GM12878 (cell line): ENCODE measurements at regions not wholly inside any gene's neighbourhood (a gene's known extent, or its start where the extent isn't known, plus 50 kb on each side); places are given as distances from the start of the nearest gene placed in this dataset.

Experiments
- JUNB ChIP-seq: IDR thresholded peaks from 2 replicates; pipeline ENCODE4 v1.6.1; 2016; ENCODE audit warnings: antibody characterized with exemption, mild to moderate bottlenecking
- LARP7 ChIP-seq: fragments of 450-650 bp; IDR thresholded peaks from 2 replicates; pipeline ENCODE4 v1.6.1; 2017; ENCODE audit warnings: mild to moderate bottlenecking
- MTA2 ChIP-seq: fragments of 450-650 bp; IDR thresholded peaks from 2 replicates; pipeline ENCODE4 v1.6.1; 2016; ENCODE audit warnings: low read depth, mild to moderate bottlenecking, moderate library complexity
- POLR2A ChIP-seq: IDR thresholded peaks from 2 replicates; pipeline ENCODE4 v1.6.1; 2011; ENCODE audit warnings: low read depth, mild to moderate bottlenecking, low read length
- TARDBP ChIP-seq: IDR thresholded peaks from 2 replicates; pipeline ENCODE4 v1.6.1; 2016; ENCODE audit warnings: borderline replicate concordance
- TF ChIP-seq, protein P1 (sequence below), 3 experiments: IDR thresholded peaks in 2 of 3; conservative IDR thresholded peaks in 1 of 3; 2 replicates each; pipeline ENCODE4 v1.5.1; 2011; ENCODE audit warnings: low read depth in 3 of 3, low read length in 3 of 3, mild to moderate bottlenecking in 3 of 3, control low read depth in 2 of 3, moderate library complexity in 2 of 3, inconsistent platforms in 1 of 3, mixed read lengths in 1 of 3; ENCODE audit not compliant: control insufficient read depth in 2 of 3, insufficient read depth in 1 of 3; ENCODE audit errors: extremely low read depth in 1 of 3

GRCh38 chr10:14391342-14391741 lies 60.6 kb upstream of the FRMD4A start:
- TF ChIP-seq JUNB: no peak
- TF ChIP-seq MTA2: no peak
- TF ChIP-seq TARDBP: no peak
- no peak for TF ChIP-seq POLR2A
- TF ChIP-seq, protein P1, sequence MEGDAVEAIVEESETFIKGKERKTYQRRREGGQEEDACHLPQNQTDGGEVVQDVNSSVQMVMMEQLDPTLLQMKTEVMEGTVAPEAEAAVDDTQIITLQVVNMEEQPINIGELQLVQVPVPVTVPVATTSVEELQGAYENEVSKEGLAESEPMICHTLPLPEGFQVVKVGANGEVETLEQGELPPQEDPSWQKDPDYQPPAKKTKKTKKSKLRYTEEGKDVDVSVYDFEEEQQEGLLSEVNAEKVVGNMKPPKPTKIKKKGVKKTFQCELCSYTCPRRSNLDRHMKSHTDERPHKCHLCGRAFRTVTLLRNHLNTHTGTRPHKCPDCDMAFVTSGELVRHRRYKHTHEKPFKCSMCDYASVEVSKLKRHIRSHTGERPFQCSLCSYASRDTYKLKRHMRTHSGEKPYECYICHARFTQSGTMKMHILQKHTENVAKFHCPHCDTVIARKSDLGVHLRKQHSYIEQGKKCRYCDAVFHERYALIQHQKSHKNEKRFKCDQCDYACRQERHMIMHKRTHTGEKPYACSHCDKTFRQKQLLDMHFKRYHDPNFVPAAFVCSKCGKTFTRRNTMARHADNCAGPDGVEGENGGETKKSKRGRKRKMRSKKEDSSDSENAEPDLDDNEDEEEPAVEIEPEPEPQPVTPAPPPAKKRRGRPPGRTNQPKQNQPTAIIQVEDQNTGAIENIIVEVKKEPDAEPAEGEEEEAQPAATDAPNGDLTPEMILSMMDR (IDR thresholded peaks at IDR 0.05 in 2 of 3, conservative IDR thresholded peaks at IDR 0.05 in 1 of 3; ENCODE audit: control insufficient read depth in 2 of 3, extremely low read depth in 1 of 3, insufficient read depth in 1 of 3, low read depth in 3 of 3, low read length in 3 of 3): no peak
- TF ChIP-seq LARP7: no peak
